B cell (primary cell): ENCODE measurements at regions not wholly inside any gene's neighbourhood (a gene's known extent, or its start where the extent isn't known, plus 50 kb on each side); places are given as distances from the start of the nearest gene placed in this dataset.
A peak's percentile ranks its signal among the peaks of the same experiment; 100 is the strongest.

ENCODE experiments used
- ATAC-seq: fragments of 200-7000 bp; cut with Tn5 transposase; one replicate; pipeline ENCODE4 v1.10.0; 2021; ENCODE audit warnings: low read depth, mild to moderate bottlenecking, moderate number of reproducible peaks, moderate library complexity
- CTCF ChIA-PET: fragments of 350-600 bp; sonication (Branson Sonifier 250); formaldehyde crosslinking; loops from one replicate; lab custom pipeline; 2021; ENCODE audit warnings: antibody characterized with exemption, inconsistent platforms; lab: Charles Lee
- POLR2A ChIA-PET: fragments of 350-600 bp; sonication (Branson Sonifier 250); formaldehyde crosslinking; loops from one replicate; lab custom pipeline; 2021; ENCODE audit warnings: antibody characterized with exemption; lab: Charles Lee
- DNase-seq: peaks from one replicate; pipeline ENCODE4 v3.0.0; 2013
- H2AFZ ChIP-seq: 2 replicates; pipeline ENCODE4 v1.6.1; 2012; ENCODE audit warnings: mild to moderate bottlenecking, low read depth, low read length; ENCODE audit not compliant: insufficient read depth, poor library complexity, severe bottlenecking
- H3K27ac ChIP-seq, 2 donors: 1 replicate in 1 of 2; 2 replicates in 1 of 2; pipeline ENCODE4 v1.5.1; 2012 to 2013; ENCODE audit warnings: low read length in 2 of 2, mild to moderate bottlenecking in 2 of 2, moderate library complexity in 1 of 2
- H3K27me3 ChIP-seq, 4 experiments: fragments of 200-600 bp in 1 of 4; sonication (generic) in 1 of 4; replicated peaks in 1 of 4; 1 replicate in 2 of 4; 2 replicates in 2 of 4; pipeline versions ENCODE4 v1.6.1 to v1.7.0; 2013 to 2016; ENCODE audit warnings: low read length in 3 of 4, mild to moderate bottlenecking in 2 of 4, mixed read lengths in 1 of 4, moderate library complexity in 1 of 4; ENCODE audit not compliant: insufficient read depth in 4 of 4, control insufficient read depth in 3 of 4; ENCODE audit errors: control extremely low read depth in 1 of 4
- H3K36me3 ChIP-seq, 2 experiments: replicated peaks in 1 of 2; 1 replicate in 1 of 2; 2 replicates in 1 of 2; pipeline versions ENCODE4 v1.6.1 to v1.7.1; 2013; ENCODE audit warnings: low read length in 1 of 2; ENCODE audit not compliant: insufficient read depth in 2 of 2, control insufficient read depth in 1 of 2; ENCODE audit errors: control extremely low read depth in 1 of 2, extremely low read depth in 1 of 2
- H3K4me1 ChIP-seq, 2 donors: fragments of 200-600 bp in 1 of 2; sonication (generic) in 1 of 2; 1 replicate in 1 of 2; 2 replicates in 1 of 2; pipeline versions ENCODE4 v1.5.1 to v1.6.1; 2013 to 2017; ENCODE audit warnings: low read length in 2 of 2; ENCODE audit not compliant: control insufficient read depth in 2 of 2, insufficient read depth in 2 of 2
- H3K4me2 ChIP-seq: replicated peaks from 2 replicates; pipeline ENCODE3; 2012; ENCODE audit warnings: mild to moderate bottlenecking, low read depth, low read length; ENCODE audit not compliant: poor library complexity, severe bottlenecking
- H3K4me3 ChIP-seq, 5 experiments: fragments of 200-600 bp in 1 of 5; sonication (generic) in 1 of 5; 1 replicate in 3 of 5; 2 replicates in 2 of 5; pipeline versions ENCODE4 v1.5.1 to v1.7.0; 2011 to 2016; ENCODE audit warnings: low read length in 4 of 5, mild to moderate bottlenecking in 4 of 5, low read depth in 2 of 5, control low read depth in 1 of 5, moderate library complexity in 1 of 5; ENCODE audit not compliant: insufficient read depth in 1 of 5; ENCODE audit errors: control extremely low read depth in 1 of 5, extremely low read depth in 1 of 5
- H3K79me2 ChIP-seq: fragments of 200-600 bp; sonication (generic); one replicate; pipeline ENCODE4 v1.6.0; 2016; ENCODE audit warnings: low read length; ENCODE audit not compliant: control insufficient read depth, insufficient read depth
- H3K9ac ChIP-seq: fragments of 200-600 bp; sonication (generic); 2 replicates; pipeline ENCODE4 v1.6.1; 2017; ENCODE audit warnings: mild to moderate bottlenecking, low read length, moderate library complexity
- H3K9me3 ChIP-seq, 3 donors: one replicate each; pipeline versions ENCODE4 v1.6.1 to v1.7.1; 2013; ENCODE audit warnings: low read length in 2 of 3; ENCODE audit not compliant: control insufficient read depth in 2 of 3, insufficient read depth in 1 of 3; ENCODE audit errors: control extremely low read depth in 1 of 3
- H4K20me1 ChIP-seq: 2 replicates; pipeline ENCODE4 v1.6.0; 2012; ENCODE audit warnings: mild to moderate bottlenecking, low read length; ENCODE audit not compliant: insufficient read depth, control insufficient read depth, poor library complexity, severe bottlenecking
- H3K27ac Mint-ChIP-seq: one replicate; pipeline ENCODE4 v1.8.0; 2021; ENCODE audit warnings: mixed read lengths
- H3K27me3 Mint-ChIP-seq: one replicate; pipeline ENCODE4 v1.8.0; 2021; ENCODE audit warnings: mixed read lengths
- H3K4me1 Mint-ChIP-seq: one replicate; pipeline ENCODE4 v1.8.0; 2021; ENCODE audit warnings: mixed read lengths
- H3K4me3 Mint-ChIP-seq: one replicate; pipeline ENCODE4 v1.8.0; 2021; ENCODE audit warnings: mixed read lengths
- H3K9me3 Mint-ChIP-seq: one replicate; pipeline ENCODE4 v1.8.0; 2022; ENCODE audit warnings: mixed read lengths; ENCODE audit not compliant: insufficient read depth
- EZH2 ChIP-seq: IDR thresholded peaks from 2 replicates; pipeline ENCODE4 v1.6.1; 2012; ENCODE audit warnings: borderline replicate concordance, low read depth, mild to moderate bottlenecking, moderate library complexity, low read length; ENCODE audit not compliant: insufficient read depth, poor library complexity, severe bottlenecking
- WGBS: methylation state at CpG from one replicate; pipeline ENCODE4 v1.1.5; 2013; ENCODE audit warnings: missing lambda C conversion rate; ENCODE audit not compliant: insufficient coverage; 5-methylcytosine and 5-hydroxymethylcytosine counted together
- intact Hi-C: fragments of 100-400 bp; cut with micrococcal nuclease; formaldehyde crosslinking; loops from one replicate; pipeline ENCODE4 v1.10.0; 2022
- TF ChIP-seq, protein P1 (sequence below): fragments of 200-600 bp; IDR thresholded peaks from one replicate; pipeline ENCODE4 v1.8.0; 2022; ENCODE audit warnings: antibody characterized with exemption, mild to moderate bottlenecking

DNA sequence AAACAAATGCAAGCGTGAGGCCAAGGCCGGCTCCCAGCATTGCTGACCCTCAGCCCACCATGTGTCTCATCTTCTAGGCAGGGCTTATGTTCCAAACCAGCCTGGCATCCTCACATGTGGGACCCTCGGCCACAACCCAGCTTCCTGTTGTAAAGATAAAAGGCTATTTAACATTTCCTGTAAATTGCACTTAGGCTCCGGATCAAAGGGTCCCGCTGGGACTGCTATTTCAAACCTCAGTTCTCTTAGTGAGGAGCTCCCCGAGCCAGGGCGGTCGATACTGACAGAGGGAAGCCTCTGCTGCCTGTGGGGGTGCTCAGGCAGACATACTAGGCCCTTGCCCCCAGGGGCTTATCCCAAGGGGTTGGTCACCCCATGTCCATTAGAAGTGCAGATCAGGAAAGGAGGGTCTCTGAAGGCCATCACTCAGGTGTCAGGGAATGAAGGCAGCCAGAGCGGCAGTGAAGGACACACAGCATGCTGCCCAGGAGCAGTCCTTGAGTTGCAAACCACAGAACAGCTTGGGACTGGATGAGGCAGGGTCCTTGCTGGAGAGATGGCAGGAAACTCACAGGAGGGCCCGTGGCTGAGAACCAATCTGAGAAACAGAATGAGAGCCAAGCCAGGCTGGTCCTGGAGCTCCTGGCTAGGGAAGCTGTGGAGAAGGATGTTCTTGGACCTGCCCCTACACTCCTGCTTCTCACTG lies 239.9 kb downstream of the TLE3 start:
- Histone ChIP-seq H3K27me3 (peaks cover 0 to 11% (median 2%) of the 10 kb centered on the region in 4 experiments), H3K4me3 (no peak overlapping the region), H3K36me3 (no peaks in the 10 kb centered on the region), H4K20me1 (no peaks in the 10 kb centered on the region), H3K9ac (no peak overlapping the region), H3K4me2 (peak overlapping the region; percentile 12), H3K79me2 (no peaks in the 10 kb centered on the region), H3K27ac (no peak overlapping the region), H3K4me1 (peaks cover 14 to 19% of the 10 kb centered on the region in 2 donors), H2AFZ (no peak overlapping the region), H3K9me3 (peaks cover 0 to 8% (median 5%) of the 10 kb centered on the region in 3 donors)
- ATAC-seq: no peak
- WGBS: 40% methylated on average over 9 of the region's 10 CpGs
- Mint-ChIP-seq H3K4me3 (peak overlapping the region; percentile 50), H3K27ac (peak overlapping the region; percentile 42), H3K27me3 (peaks cover 25% of the 10 kb centered on the region), H3K9me3 (peaks cover 3% of the 10 kb centered on the region), H3K4me1 (peaks cover 16% of the 10 kb centered on the region)
- TF ChIP-seq, protein P1, sequence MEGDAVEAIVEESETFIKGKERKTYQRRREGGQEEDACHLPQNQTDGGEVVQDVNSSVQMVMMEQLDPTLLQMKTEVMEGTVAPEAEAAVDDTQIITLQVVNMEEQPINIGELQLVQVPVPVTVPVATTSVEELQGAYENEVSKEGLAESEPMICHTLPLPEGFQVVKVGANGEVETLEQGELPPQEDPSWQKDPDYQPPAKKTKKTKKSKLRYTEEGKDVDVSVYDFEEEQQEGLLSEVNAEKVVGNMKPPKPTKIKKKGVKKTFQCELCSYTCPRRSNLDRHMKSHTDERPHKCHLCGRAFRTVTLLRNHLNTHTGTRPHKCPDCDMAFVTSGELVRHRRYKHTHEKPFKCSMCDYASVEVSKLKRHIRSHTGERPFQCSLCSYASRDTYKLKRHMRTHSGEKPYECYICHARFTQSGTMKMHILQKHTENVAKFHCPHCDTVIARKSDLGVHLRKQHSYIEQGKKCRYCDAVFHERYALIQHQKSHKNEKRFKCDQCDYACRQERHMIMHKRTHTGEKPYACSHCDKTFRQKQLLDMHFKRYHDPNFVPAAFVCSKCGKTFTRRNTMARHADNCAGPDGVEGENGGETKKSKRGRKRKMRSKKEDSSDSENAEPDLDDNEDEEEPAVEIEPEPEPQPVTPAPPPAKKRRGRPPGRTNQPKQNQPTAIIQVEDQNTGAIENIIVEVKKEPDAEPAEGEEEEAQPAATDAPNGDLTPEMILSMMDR: no peak
- TF ChIP-seq EZH2: no peak
- POLR2A ChIA-PET: no interaction called here
- intact Hi-C loops: no loop called here
- CTCF ChIA-PET: interaction anchor here (1.1 kb wide), 1 partner anchor 14 kb away, joined by 3 read pairs; no protein-coding TSS in a partner anchor
- DNase-seq: peak; percentile 17

- Histone ChIP-seq H3K9ac (no peak overlapping the region), H3K79me2 (no peaks in the 10 kb centered on the region), H3K36me3 (no peaks in the 10 kb centered on the region), H3K27me3 (peaks cover 0 to 11% (median 2%) of the 10 kb centered on the region in 4 experiments), H3K4me1 (peaks cover 14 to 19% of the 10 kb centered on the region in 2 donors), H3K27ac (no peak overlapping the region), H3K9me3 (peaks cover 0 to 2% (median 0%) of the 10 kb centered on the region in 3 donors), H3K4me2 (no peak overlapping the region), H3K4me3 (no peak overlapping the region), H4K20me1 (no peaks in the 10 kb centered on the region), H2AFZ (no peak overlapping the region)
- Mint-ChIP-seq H3K9me3 (no peaks in the 10 kb centered on the region), H3K4me1 (peaks cover 16% of the 10 kb centered on the region), H3K27ac (no peak overlapping the region), H3K27me3 (peaks cover 27% of the 10 kb centered on the region), H3K4me3 (no peak overlapping the region)
- no peak for ATAC-seq
- 96% methylated on average over 4 of the region's 5 CpGs for WGBS
- CTCF ChIA-PET: interaction anchor here (1.1 kb wide), 1 partner anchor 13 kb away, joined by 3 read pairs; no protein-coding TSS in a partner anchor
- intact Hi-C loops: no loop called here
- POLR2A ChIA-PET: no interaction called here
- no peak for DNase-seq
- TF ChIP-seq, protein P1: no peak
- no peak for TF ChIP-seq EZH2
These were observed 239.3 kb downstream of the TLE3 start for GRCh38 chr15:69858456-69858855.
